GM19397 (cell line): ENCODE measurements at regions not wholly inside any gene's neighbourhood (a gene's known extent, or its start where the extent isn't known, plus 50 kb on each side); places are given as distances from the start of the nearest gene placed in this dataset.

Experiments
- ATAC-seq: cut with Tn5 transposase; IDR thresholded peaks from one replicate; pipeline ENCODE4 v1.9.1; 2021; ENCODE audit warnings: mild to moderate bottlenecking, moderate library complexity; ENCODE audit not compliant: unreplicated experiment

GRCh38 chr1:200354243-200354642, 55.6 kb downstream of the ZNF281 start:
- ATAC-seq, result no peak

DNA sequence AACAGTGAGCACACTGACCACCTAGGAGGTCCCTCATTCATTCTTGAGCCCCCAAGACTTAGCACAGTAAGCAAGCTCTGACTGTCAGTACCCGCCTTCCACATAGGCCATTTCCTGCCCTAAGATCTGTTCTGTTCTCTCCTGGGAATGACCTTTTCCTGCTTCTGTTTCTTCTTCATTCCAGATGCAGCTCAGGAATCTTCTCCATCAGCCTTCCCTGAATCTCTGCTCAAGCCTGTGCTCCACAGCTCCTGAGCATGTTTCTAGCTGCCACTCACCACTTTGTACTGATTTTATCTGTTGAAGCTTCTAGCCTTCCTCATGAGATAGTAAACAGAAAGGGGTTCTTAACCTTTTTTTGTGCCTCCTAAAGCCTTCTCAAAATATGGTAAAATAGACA, 56.6 kb downstream of the ZNF281 start:
- no peak for ATAC-seq

- ATAC-seq, result peak; percentile 56
These were observed 57.8 kb downstream of the ZNF281 start for GRCh38 chr1:200351826-200352549.

DNA sequence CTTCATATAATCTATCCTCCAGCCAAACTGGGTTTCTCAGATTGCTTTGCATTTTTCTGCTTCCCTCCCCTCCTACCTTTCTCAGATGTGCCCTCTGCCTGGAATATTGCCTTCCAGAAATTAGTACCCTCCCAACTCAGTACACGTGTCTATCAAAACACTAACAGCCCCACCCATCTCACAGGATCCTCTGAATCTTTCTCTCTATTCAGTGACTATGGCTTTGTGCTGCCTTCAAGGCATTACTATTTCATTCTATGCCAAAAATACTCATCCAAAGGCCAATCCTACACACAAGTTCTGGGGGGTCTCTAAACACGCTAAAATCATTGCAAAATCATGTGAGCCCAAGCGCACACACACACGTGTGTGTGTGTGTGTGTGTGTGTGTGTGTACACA, 58.4 kb downstream of the ZNF281 start:
- no peak for ATAC-seq

DNA sequence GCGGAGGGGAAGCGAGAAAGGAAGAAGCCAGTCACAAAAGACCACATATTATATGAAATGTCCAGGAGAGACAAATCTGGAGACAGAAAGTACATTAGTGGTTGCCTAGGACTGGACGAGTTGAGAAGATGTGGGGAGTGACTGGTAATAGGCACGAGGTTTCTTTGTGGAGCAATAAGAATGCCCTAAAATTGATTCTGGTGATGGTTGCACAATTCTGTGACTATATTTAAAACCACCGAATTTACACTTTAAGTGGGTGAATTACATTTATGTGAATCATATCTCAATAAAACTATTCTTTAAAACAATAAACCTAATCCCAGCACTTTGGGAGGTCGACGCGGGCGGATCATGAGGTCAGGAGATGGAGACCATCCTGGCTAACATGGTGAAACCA, 63.1 kb downstream of the ZNF281 start:
- ATAC-seq, result no peak

GRCh38 chr1:200345520-200345919, 64.3 kb downstream of the ZNF281 start:
- ATAC-seq, result no peak

DNA sequence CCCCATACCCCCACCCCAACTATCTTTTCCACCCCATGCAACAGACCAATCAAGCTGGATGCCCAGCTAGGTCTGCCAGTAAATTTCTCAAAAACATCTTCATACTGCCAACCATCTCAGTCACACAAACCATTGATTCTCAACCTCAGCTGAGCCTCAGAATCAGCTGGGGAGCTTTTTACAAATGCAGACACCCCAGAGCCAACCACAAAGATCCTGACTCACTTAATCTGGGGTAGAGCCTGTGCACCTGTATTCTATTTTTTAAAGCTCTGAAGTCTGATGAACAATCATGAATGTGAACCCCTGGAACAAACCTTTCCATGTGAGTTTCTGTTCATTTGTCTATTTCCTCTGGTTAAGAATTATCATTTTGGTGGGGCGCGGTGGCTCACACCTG, 66.0 kb downstream of the ZNF281 start:
- ATAC-seq, result no peak

DNA sequence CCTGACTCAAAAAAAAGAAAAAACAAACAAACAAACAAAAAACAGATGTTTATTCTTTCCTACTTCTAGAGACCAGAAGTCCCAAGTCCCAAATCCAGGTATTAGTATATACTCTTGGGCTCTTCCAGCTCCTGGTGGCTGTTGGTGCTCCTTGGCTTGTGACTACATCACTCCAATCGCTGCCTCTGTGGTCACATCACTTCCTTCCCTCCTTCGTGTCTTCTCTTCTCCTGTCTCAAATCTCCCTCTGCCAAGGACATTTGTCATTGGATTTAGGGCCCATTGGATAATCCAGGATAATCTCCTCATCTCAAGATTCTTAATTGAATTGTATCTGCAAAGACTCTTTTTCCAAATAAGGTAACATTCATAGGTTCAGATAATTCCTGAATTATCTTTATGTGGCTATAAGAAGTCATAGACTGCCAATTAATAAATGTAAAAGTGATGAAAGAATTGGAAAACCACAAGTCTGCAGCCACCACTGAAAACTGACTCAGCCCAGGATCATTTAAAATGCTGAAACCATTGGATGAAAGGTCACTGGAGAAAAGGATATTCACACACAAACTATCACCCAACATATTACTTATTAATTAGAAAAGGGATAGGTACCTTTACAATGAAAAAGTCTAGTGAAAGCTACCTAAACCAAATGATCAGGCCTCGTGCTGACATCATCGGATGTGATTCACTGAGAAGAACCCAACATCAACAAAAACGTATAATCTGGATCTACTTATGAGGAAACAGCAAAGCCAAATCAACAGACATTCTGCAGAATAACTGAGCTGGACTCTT, 67.1 kb downstream of the ZNF281 start:
- no peak for ATAC-seq

DNA sequence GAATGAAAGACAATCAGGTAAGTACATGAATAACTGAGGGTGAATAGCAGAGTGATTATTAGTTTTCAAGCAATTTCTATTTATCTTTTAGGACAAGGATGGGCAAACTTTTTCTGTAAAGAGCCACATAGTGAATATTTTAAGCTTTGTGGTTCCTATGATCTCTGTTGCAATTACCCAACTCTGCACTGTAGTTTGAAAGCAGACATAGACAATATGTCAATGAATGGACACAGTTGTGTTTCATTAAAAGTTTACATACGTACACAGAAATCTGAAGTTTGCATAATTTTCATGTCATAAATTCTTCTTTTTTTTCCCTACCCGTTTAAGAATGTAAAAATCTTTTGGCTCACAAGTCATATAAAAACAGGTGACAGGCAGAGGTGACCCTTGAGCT, 71.4 kb downstream of the ZNF281 start:
- ATAC-seq, result no peak

- no peak for ATAC-seq
These were observed 72.0 kb downstream of the ZNF281 start for GRCh38 chr1:200337831-200338230.

GRCh38 chr1:200337410-200337809, 72.4 kb downstream of the ZNF281 start:
- no peak for ATAC-seq

GRCh38 chr1:200336901-200337391, 72.9 kb downstream of the ZNF281 start:
- no peak for ATAC-seq

GRCh38 chr1:200336101-200336845, 73.6 kb downstream of the ZNF281 start:
- ATAC-seq, result no peak

GRCh38 chr1:200334661-200335256, 75.1 kb downstream of the ZNF281 start:
- no peak for ATAC-seq

DNA sequence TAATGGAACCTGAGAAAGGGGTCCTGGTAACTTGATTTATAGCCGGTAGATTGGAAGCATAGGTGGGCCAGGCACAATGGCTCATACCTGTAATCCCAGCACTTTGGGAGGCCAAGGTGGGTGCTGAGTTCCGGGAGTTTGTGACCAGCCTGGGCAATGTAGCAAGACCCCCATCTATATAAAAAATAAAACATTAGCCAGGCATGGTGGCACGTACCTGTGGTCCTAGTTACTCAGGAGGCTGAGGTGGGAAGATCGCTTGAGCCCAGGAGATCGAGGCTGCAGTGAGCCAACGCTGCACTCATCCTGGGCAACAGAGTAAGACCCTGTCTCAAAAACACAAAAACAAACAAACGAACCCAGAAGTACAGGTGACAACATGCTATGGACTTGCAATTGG, 76.5 kb downstream of the ZNF281 start:
- no peak for ATAC-seq

DNA sequence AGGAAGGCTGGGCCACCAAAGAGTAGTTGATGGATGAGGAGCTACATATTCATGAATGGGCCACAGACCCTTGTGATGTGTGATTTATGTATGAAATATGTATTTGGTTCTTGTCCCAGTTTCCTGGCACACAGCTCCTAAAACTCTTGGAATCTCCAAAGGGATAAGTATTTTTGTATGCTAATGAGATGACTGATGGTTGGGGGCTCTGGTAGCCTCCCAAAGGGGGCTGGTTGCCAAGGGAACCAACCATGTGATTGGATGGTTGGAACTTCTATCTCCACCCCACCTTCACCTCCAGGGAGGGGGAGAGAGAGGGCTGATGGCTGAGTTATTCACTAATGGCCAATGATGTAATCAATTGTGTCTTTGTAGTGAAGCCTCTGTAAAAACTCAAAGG, 77.1 kb downstream of the ZNF281 start:
- ATAC-seq, result no peak

DNA sequence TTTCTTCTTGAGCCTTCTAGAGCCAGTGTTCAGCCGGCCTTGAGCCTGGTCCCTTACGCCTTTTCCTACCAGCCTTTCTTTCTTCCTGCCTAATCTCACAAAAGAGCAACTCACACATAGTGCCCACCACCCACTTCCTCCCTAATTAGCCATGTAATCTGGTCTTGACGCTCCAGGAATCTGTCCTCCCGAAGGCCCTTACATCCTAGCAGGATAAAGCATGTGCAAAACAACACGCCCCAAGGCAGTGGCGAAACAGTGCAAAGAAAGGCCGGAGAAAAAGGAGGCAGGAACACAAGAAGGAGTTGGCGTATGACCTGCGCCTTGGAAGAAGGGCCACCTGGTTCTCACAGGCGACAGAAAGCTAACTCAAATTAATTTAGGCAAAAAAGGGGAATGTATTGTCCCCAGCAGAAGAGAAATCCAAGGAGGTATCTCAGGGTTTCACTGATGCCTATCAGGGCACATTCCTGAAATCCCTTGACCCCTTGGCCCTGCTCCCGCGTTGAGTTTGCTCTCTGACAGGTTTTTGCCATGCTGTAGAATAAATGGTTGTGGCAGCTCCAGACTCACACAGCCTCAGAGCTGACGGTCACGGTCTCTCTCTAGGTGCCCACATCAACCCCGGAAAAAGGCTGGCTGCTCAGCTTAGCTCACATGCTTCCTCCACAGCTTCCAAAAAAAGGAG, 79.0 kb downstream of the ZNF281 start:
- ATAC-seq, result no peak

GRCh38 chr1:200329208-200329882, 80.5 kb downstream of the ZNF281 start:
- ATAC-seq, result no peak

GRCh38 chr1:200328379-200328778, 81.5 kb downstream of the ZNF281 start:
- ATAC-seq, result no peak

GRCh38 chr1:200323856-200324400, 85.9 kb downstream of the ZNF281 start:
- no peak for ATAC-seq
